GM12878 (cell line): ENCODE measurements at regions not wholly inside any gene's neighbourhood (a gene's known extent, or its start where the extent isn't known, plus 50 kb on each side); places are given as distances from the start of the nearest gene placed in this dataset.

ENCODE experiments used
- ATAC-seq: fragments of 200-7000 bp; cut with Tn5 transposase; 3 replicates; pipeline ENCODE4 v1.9.1; 2020; ENCODE audit warnings: mild to moderate bottlenecking, moderate library complexity
- BruUV-seq: library from RNA; stranded (reverse); fragments of 400-500 nt; replicated peaks from 2 replicates; lab custom pipeline; 2021; lab: Mats Ljungman, UMichigan
- CTCF ChIA-PET: fragments of 300-600 bp; sonication (Branson Sonifier 250); formaldehyde crosslinking; extraction: SDS; loops from one replicate; lab custom pipeline; 2021; ENCODE audit warnings: inconsistent platforms; lab: Yijun Ruan, JAX
- POLR2A ChIA-PET: fragments of 350-600 bp; formaldehyde crosslinking; extraction: SDS; loops from one replicate; lab custom pipeline; 2021; ENCODE audit warnings: inconsistent platforms; lab: Charles Lee
- RAD21 ChIA-PET: fragments of 300-600 bp; sonication (Branson Sonifier 250); formaldehyde crosslinking; loops from one replicate; lab custom pipeline; 2023; ENCODE audit warnings: antibody characterized with exemption; ENCODE audit not compliant: unreplicated experiment; lab: Charles Lee
- SMC1A ChIA-PET: fragments of 300-600 bp; sonication (Branson Sonifier 250); formaldehyde crosslinking; loops from one replicate; lab custom pipeline; 2023; ENCODE audit not compliant: unreplicated experiment, uncharacterized antibody; lab: Charles Lee
- DNase-seq: peaks from one replicate; pipeline ENCODE4 v3.0.0-alpha.2; 2011; ENCODE audit warnings: low read depth, low spot score
- FAIRE-seq: peaks from 3 replicates; lab custom pipeline; 2011; peaks lifted over from hg19 to GRCh38; lab: Jason Lieb, UNC
- H2AFZ ChIP-seq: 2 replicates; pipeline ENCODE4 v1.6.0; 2011; ENCODE audit warnings: low read depth, low read length, control low read depth; ENCODE audit not compliant: control insufficient read depth
- H3K27ac ChIP-seq: 2 replicates; pipeline ENCODE4 v1.5.1; 2011; ENCODE audit warnings: control low read depth; ENCODE audit not compliant: control insufficient read depth, insufficient read depth
- H3K27me3 ChIP-seq, 2 experiments: replicated peaks in 1 of 2; 2 replicates each; pipeline versions ENCODE4 v1.6.0 to v1.6.1; 2011; ENCODE audit warnings: low read length in 1 of 2; ENCODE audit not compliant: control insufficient read depth in 2 of 2, insufficient read depth in 2 of 2
- H3K36me3 ChIP-seq, 2 experiments: 2 replicates each; pipeline ENCODE4 v1.5.1; 2011; ENCODE audit warnings: low read length in 1 of 2; ENCODE audit not compliant: control insufficient read depth in 2 of 2, insufficient read depth in 2 of 2
- H3K4me1 ChIP-seq: 2 replicates; pipeline ENCODE4 v1.6.1; 2011; ENCODE audit warnings: mild to moderate bottlenecking, low read length, moderate library complexity, mixed read lengths; ENCODE audit not compliant: control insufficient read depth, insufficient read depth
- H3K4me2 ChIP-seq: 2 replicates; pipeline ENCODE4 v1.6.0; 2011; ENCODE audit warnings: control low read depth; ENCODE audit not compliant: control insufficient read depth, insufficient read depth
- H3K4me3 ChIP-seq: fragments of 200-600 bp; sonication (generic); 2 replicates; pipeline ENCODE4 v1.5.1; 2016
- H3K79me2 ChIP-seq: 2 replicates; pipeline ENCODE4 v1.6.0; 2011; ENCODE audit warnings: low read length; ENCODE audit not compliant: control insufficient read depth, insufficient read depth
- H3K9ac ChIP-seq: 2 replicates; pipeline ENCODE4 v1.8.0; 2011; ENCODE audit warnings: low read length, control low read depth, mixed read lengths; ENCODE audit not compliant: control insufficient read depth, insufficient read depth
- H3K9me3 ChIP-seq: replicated peaks from 3 replicates; pipeline ENCODE4 v1.5.1; 2011; ENCODE audit warnings: mild to moderate bottlenecking, low read length; ENCODE audit not compliant: control insufficient read depth, insufficient read depth
- H4K20me1 ChIP-seq: 2 replicates; pipeline ENCODE4 v1.6.0; 2011; ENCODE audit not compliant: control insufficient read depth, insufficient read depth
- MEF2A ChIP-seq: IDR thresholded peaks from 2 replicates; pipeline ENCODE4 v1.6.1; 2011; ENCODE audit warnings: low read depth, mild to moderate bottlenecking, low read length, moderate library complexity; ENCODE audit not compliant: insufficient read depth
- MEF2B ChIP-seq: fragments of 450-650 bp; IDR thresholded peaks from 2 replicates; pipeline ENCODE4 v1.6.1; 2018; ENCODE audit warnings: mild to moderate bottlenecking, moderate library complexity; ENCODE audit not compliant: partially characterized antibody, poor library complexity, severe bottlenecking
- PML ChIP-seq: IDR thresholded peaks from 2 replicates; pipeline ENCODE4 v1.6.1; 2012; ENCODE audit warnings: low read length, inconsistent platforms
- SMAD5 ChIP-seq: IDR thresholded peaks from 2 replicates; pipeline ENCODE4 v1.6.1; 2016; ENCODE audit warnings: antibody characterized with exemption, low read depth
- SP1 ChIP-seq: IDR thresholded peaks from one replicate; pipeline ENCODE4 v1.6.1; 2011; ENCODE audit warnings: low read depth, low read length
- SUZ12 ChIP-seq: fragments of 200-600 bp; sonication (generic); IDR thresholded peaks from one replicate; pipeline ENCODE4 v1.6.1; 2018; ENCODE audit warnings: antibody characterized with exemption, mild to moderate bottlenecking; ENCODE audit not compliant: unreplicated experiment
- TBL1XR1 ChIP-seq: IDR thresholded peaks from 2 replicates; pipeline ENCODE4 v1.6.1; 2012; ENCODE audit warnings: low read depth, low read length, improper control_type of control experiment
- TCF3 ChIP-seq: IDR thresholded peaks from 2 replicates; pipeline ENCODE4 v1.6.1; 2012; ENCODE audit warnings: low read depth, mild to moderate bottlenecking, low read length, borderline replicate concordance; ENCODE audit not compliant: insufficient read depth
- WGBS: methylation state at CpG from one replicate; pipeline ENCODE4 v1.1.6; 2016; ENCODE audit warnings: low lambda C conversion rate; ENCODE audit not compliant: insufficient replicate concordance, insufficient coverage; ENCODE audit errors: missing lambda C conversion rate; 5-methylcytosine and 5-hydroxymethylcytosine counted together
- in situ Hi-C: fragments of 300-500 bp; cut with MboI; formaldehyde crosslinking; loops from 9 replicates; pipeline ENCODE4 v1.14.3; 2018; ENCODE audit warnings: mixed read lengths
- intact Hi-C: fragments of 100-400 bp; cut with micrococcal nuclease; formaldehyde crosslinking; loops from one replicate; pipeline ENCODE4 v1.14.2; 2022; ENCODE audit not compliant: unreplicated experiment
- TF ChIP-seq, protein P1 (sequence below): fragments of 450-650 bp; IDR thresholded peaks from 2 replicates; pipeline ENCODE4 v1.6.1; 2016; ENCODE audit warnings: mild to moderate bottlenecking

DNA sequence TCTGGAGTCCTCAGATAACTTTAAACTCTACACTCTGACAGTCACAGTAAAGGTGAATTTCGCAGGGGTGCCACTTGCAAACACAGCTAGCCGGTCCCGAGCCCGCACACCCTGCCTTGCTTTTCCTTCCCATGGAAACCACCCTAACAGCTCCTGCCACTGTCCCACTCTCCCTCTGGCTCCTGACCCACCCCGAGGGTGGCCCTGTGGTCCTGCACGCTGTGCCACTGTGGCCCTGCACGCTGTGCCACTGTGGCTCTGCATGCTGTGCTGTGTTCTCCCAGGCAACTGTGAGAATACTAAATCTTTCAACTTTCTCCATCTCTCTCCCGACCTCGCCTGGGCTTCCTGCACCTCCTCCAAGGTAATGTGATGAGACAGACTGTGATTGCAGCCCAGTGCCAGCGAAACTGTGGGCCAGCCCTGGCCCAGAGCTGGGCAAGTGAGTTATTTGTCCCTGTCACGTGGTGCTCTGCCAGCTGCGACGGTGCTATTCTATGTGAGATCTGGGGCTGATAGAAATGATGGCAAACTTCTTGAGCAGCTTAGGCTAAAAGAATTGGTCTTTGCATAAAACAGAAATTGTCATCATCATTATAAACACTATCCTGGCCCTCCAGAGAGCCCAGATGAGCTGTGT, 63.4 kb upstream of the TARBP1 start:
- ChIA-PET POLR2A (interaction anchor here (0.6 to 1.7 kb wide), 2 partner anchors 13 to 444 kb away, joined by 3 read pairs; no protein-coding TSS in a partner anchor), RAD21 (no interaction called here), SMC1A (interaction anchor here (2.5 kb wide), 1 partner anchor 13 kb away, joined by 12 read pairs; no protein-coding TSS in a partner anchor), CTCF (interaction anchor here (0.8 to 0.9 kb wide), 2 partner anchors 43 to 423 kb away, joined by 3 to 4 read pairs; no protein-coding TSS in a partner anchor)
- no peak for TF ChIP-seq SMAD5
- TF ChIP-seq MEF2A: no peak
- no peak for TF ChIP-seq PML
- TF ChIP-seq TCF3: no peak
- no peak for TF ChIP-seq MEF2B
- TF ChIP-seq SUZ12: no peak
- TF ChIP-seq, protein P1, sequence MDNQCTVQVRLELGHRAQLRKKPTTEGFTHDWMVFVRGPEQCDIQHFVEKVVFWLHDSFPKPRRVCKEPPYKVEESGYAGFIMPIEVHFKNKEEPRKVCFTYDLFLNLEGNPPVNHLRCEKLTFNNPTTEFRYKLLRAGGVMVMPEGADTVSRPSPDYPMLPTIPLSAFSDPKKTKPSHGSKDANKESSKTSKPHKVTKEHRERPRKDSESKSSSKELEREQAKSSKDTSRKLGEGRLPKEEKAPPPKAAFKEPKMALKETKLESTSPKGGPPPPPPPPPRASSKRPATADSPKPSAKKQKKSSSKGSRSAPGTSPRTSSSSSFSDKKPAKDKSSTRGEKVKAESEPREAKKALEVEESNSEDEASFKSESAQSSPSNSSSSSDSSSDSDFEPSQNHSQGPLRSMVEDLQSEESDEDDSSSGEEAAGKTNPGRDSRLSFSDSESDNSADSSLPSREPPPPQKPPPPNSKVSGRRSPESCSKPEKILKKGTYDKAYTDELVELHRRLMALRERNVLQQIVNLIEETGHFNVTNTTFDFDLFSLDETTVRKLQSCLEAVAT: no peak
- no peak for TF ChIP-seq TBL1XR1
- no peak for TF ChIP-seq SP1
- intact Hi-C loops: no loop called here
- WGBS: 35% methylated on average over 13 of the region's 13 CpGs
- Histone ChIP-seq H2AFZ (no peak overlapping the region), H3K79me2 (no peaks in the 10 kb centered on the region), H4K20me1 (no peaks in the 10 kb centered on the region), H3K9ac (no peak overlapping the region), H3K27me3 (no peaks in the 10 kb centered on the region), H3K4me3 (no peak overlapping the region), H3K4me1 (no peaks in the 10 kb centered on the region), H3K9me3 (no peaks in the 10 kb centered on the region), H3K27ac (no peak overlapping the region), H3K4me2 (no peak overlapping the region), H3K36me3 (no peaks in the 10 kb centered on the region)
- no TSS peak for BruUV-seq
- in situ Hi-C loops: no loop called here
- DNase-seq: no peak
- ATAC-seq: no peak
- no peak for FAIRE-seq
